Fibroblast of mammary gland (primary cell): ENCODE measurements at regions not wholly inside any gene's neighbourhood (a gene's known extent, or its start where the extent isn't known, plus 50 kb on each side); places are given as distances from the start of the nearest gene placed in this dataset.

Experiments
- DNase-seq: peaks from one replicate; pipeline ENCODE4 v3.0.0-alpha.2; 2010; ENCODE audit warnings: low read depth
- H3K4me3 ChIP-seq: 2 replicates; pipeline ENCODE4 v1.5.1; 2011; ENCODE audit warnings: low read depth, mild to moderate bottlenecking, low read length, moderate library complexity; ENCODE audit not compliant: control insufficient read depth
- TF ChIP-seq, protein P1 (sequence below): conservative IDR thresholded peaks from 2 replicates; pipeline ENCODE4 v1.5.1; 2011; ENCODE audit warnings: low read depth, low read length, inconsistent platforms; ENCODE audit not compliant: control insufficient read depth, insufficient read depth

DNA sequence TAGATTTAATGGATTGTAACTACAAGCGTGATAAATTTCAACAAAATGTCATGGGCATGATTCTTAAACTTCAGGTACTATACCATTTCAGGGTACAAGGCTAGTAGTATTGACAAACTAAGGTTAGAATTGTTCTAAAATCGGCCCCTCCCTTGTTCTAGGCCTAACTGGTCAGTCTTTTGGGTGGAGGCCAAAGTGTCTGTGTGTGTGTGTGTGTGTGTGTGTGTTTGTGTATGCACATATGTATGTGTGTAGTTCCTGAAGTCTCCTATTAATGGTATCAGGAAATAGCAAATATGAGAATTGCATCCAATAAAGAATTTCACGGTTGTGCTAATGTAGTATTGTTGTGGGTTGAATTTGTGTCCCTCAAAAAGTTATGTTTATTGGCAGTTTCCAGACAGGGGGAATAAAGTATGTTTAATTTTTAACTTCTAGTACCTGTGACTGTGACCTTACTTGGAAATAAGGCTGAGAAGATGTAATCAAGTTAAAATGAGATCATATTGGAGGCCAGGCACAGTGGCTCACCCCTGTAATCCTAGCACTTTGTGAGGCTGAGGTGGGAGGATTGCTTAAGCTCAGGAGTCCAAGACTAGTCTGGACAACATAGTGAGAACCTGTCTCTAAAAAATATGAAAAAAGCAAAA is 119.2 kb downstream of the KLF5 start:
- DNase-seq = no peak
- H3K4me3 ChIP-seq = no peak overlapping the region
- TF ChIP-seq, protein P1, sequence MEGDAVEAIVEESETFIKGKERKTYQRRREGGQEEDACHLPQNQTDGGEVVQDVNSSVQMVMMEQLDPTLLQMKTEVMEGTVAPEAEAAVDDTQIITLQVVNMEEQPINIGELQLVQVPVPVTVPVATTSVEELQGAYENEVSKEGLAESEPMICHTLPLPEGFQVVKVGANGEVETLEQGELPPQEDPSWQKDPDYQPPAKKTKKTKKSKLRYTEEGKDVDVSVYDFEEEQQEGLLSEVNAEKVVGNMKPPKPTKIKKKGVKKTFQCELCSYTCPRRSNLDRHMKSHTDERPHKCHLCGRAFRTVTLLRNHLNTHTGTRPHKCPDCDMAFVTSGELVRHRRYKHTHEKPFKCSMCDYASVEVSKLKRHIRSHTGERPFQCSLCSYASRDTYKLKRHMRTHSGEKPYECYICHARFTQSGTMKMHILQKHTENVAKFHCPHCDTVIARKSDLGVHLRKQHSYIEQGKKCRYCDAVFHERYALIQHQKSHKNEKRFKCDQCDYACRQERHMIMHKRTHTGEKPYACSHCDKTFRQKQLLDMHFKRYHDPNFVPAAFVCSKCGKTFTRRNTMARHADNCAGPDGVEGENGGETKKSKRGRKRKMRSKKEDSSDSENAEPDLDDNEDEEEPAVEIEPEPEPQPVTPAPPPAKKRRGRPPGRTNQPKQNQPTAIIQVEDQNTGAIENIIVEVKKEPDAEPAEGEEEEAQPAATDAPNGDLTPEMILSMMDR = no peak

DNA sequence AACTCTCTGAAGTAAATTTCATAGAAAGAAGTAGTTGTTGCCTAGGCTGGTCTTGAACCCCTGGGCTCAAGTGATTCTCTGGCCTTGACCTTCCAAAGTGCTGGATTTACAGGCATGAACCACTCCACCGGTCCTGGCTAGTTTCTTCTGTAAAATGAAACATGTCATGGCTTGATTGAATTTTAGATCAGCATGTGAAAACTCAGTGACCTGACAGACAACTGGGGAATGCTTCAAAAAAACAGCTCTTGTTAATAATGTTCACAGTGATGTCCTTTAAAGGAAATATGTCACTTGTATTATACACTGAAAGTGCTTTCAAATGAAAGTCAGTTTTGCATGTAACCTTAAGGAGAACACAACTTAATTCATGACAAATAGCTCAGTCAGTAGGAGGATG is 118.2 kb downstream of the KLF5 start:
- DNase-seq = no peak
- TF ChIP-seq, protein P1 = no peak
- no peak overlapping the region for H3K4me3 ChIP-seq

DNA sequence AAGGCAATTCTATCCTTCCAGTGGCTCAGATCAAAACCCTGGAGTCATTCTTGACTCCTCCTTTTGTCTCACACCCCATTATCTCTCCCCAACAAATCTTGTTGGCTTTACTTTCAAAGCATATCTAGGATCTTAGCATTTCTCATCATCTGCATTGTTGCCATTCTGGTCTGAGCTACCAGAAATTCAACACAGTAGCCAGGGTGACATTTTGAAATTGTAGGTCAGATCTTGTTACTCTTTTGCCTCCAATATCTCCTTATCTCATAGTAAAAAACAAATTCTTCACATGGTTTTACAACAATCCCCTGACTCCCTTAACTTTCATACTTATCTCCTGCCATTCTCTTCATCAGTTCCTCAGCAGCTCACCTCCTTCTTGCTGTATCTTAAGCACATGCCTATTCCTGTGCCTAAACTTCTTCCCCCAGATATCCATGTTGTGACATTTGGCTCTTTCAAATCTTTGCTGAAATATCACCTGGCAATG is 115.8 kb downstream of the KLF5 start:
- no peak for DNase-seq
- TF ChIP-seq, protein P1 = no peak
- H3K4me3 ChIP-seq = no peak overlapping the region

DNA sequence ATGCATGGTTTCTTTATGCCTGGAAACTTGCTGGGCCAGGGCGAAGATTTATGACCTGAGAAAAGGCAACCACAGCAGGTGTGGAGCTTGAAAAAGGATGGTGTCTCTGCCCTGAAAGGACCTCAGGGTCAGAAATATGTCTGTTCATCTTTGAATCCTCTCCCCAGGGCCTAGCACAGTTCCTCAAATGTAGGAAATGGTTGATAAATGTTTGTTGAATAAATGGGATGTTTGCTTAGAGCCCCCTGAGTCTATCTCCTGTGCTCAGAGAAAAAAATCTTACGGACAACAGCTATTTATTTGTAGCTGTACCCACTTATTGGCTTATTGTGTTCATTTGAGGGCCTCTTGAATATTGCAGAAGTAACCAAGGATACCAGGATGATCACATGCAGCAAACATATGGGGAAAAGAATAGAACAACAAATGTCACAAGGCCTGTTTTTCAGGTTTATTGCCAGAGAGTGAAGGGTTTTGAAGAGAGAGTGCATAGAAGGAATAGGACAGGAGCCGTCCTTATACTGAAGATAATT is 114.5 kb downstream of the KLF5 start:
- no peak for DNase-seq
- no peak overlapping the region for H3K4me3 ChIP-seq
- TF ChIP-seq, protein P1 = no peak

DNA sequence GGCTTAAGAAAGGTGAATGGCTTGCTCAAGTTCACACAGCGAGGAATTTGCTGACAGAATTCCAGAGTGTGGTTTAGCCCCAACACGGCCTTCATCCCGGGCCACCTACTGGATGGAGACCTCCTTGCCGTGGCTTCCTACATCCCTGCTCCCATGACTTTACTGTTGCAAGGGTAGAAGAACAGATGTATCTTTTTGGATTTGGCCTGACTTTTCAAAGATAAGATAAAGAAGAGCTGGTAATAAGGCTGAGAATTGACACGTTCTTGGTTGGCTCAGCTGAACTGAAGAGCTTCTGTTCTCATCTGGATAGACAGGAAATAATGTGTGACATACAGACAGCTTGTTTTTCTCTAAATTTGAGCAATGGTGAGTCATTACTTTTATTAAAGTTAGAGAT is 113.1 kb downstream of the KLF5 start:
- peak; percentile 12 for DNase-seq
- TF ChIP-seq, protein P1 = no peak
- no peak overlapping the region for H3K4me3 ChIP-seq

DNA sequence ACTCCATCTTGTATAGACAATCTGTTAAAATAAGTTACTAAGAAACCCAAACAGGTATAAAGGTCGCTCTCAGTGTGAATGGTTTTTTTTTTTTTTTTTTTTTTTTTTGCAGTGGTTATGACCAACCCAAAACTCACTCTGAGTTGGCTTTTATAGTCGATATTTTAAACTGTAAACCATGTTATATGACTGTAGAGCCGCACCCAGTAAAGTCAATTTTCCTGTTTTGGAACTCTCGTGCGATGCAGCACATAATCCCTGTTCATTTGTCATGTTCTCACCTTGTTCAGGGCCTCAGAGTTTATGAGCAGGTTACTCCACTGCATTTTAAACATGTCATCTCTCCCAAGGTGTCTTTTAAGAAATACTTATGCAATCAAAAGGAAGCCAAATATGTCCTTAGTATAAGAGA is 112.5 kb downstream of the KLF5 start:
- TF ChIP-seq, protein P1 = no peak
- no peak for DNase-seq
- H3K4me3 ChIP-seq = no peak overlapping the region
